OCI-LY7 (cell line): ENCODE measurements at regions not wholly inside any gene's neighbourhood (a gene's known extent, or its start where the extent isn't known, plus 50 kb on each side); places are given as distances from the start of the nearest gene placed in this dataset.

Experiments used
- BruUV-seq: library from RNA; stranded (reverse); fragments of 400-500 nt; replicated peaks from 2 replicates; lab custom pipeline; 2021; lab: Mats Ljungman, UMichigan
- CTCF ChIA-PET: fragments of 300-600 bp; sonication (Branson Sonifier 250); formaldehyde crosslinking; loops from one replicate; lab custom pipeline; 2022; ENCODE audit warnings: antibody characterized with exemption; ENCODE audit not compliant: unreplicated experiment; lab: Charles Lee
- POLR2A ChIA-PET: fragments of 300-600 bp; sonication (Branson Sonifier 250); formaldehyde crosslinking; loops from one replicate; lab custom pipeline; 2022; ENCODE audit warnings: antibody characterized with exemption; lab: Charles Lee
- DNase-seq: peaks from one replicate; pipeline ENCODE4 v3.0.0-alpha.2; 2015; ENCODE audit warnings: low spot score
- H2AFZ ChIP-seq: fragments of 200-600 bp; sonication (generic), shearing (Covaris generic); 2 replicates; pipeline ENCODE4 v1.6.1; 2014; ENCODE audit warnings: mild to moderate bottlenecking, antibody characterized with exemption, low read length, moderate library complexity
- H3K27ac ChIP-seq: fragments of 200-600 bp; sonication (generic); 2 replicates; pipeline ENCODE4 v1.5.1; 2014; ENCODE audit warnings: mixed run types, low read depth, mild to moderate bottlenecking, moderate library complexity, low read length, inconsistent platforms; ENCODE audit not compliant: poor library complexity, severe bottlenecking
- H3K36me3 ChIP-seq: fragments of 200-600 bp; sonication (generic); 2 replicates; pipeline ENCODE4 v1.6.1; 2014; ENCODE audit warnings: mild to moderate bottlenecking, antibody characterized with exemption, low read length, moderate library complexity, mixed read lengths; ENCODE audit not compliant: insufficient read depth
- H3K4me1 ChIP-seq: fragments of 200-600 bp; sonication (generic); 2 replicates; pipeline ENCODE4 v1.5.1; 2014; ENCODE audit warnings: mild to moderate bottlenecking, low read length; ENCODE audit not compliant: insufficient read depth, poor library complexity, severe bottlenecking
- H3K4me2 ChIP-seq: fragments of 200-600 bp; sonication (generic); 2 replicates; pipeline ENCODE4 v1.6.1; 2014; ENCODE audit warnings: mild to moderate bottlenecking, low read length
- H3K4me3 ChIP-seq: fragments of 200-600 bp; sonication (generic); 2 replicates; pipeline ENCODE4 v1.5.1; 2014; ENCODE audit warnings: mild to moderate bottlenecking, low read depth, low read length; ENCODE audit not compliant: poor library complexity, severe bottlenecking
- H3K79me2 ChIP-seq: fragments of 200-600 bp; sonication (generic); 2 replicates; pipeline ENCODE4 v1.6.1; 2016; ENCODE audit warnings: low read depth, mild to moderate bottlenecking, low read length, moderate library complexity, mixed read lengths; ENCODE audit not compliant: insufficient read depth
- H3K9me2 ChIP-seq: fragments of 200-600 bp; sonication (generic); 2 replicates; pipeline ENCODE4 v1.6.1; 2016; ENCODE audit warnings: mild to moderate bottlenecking, low read length, mixed read lengths; ENCODE audit not compliant: insufficient read depth
- H3K9me3 ChIP-seq: fragments of 200-600 bp; sonication (generic); 2 replicates; pipeline ENCODE4 v1.6.1; 2014; ENCODE audit warnings: mild to moderate bottlenecking, mixed run types, low read length, mixed read lengths
- H4K20me1 ChIP-seq: fragments of 200-600 bp; sonication (generic); 2 replicates; pipeline ENCODE4 v1.6.1; 2014; ENCODE audit warnings: mild to moderate bottlenecking, antibody characterized with exemption, low read length, moderate library complexity, mixed read lengths; ENCODE audit not compliant: insufficient read depth
- EZH2phosphoT487 ChIP-seq: fragments of 200-600 bp; sonication (generic); IDR thresholded peaks from 2 replicates; pipeline ENCODE4 v1.6.1; 2018; ENCODE audit warnings: low read depth, borderline replicate concordance, mild to moderate bottlenecking, mixed run types, antibody characterized with exemption, low read length, moderate library complexity, mixed read lengths
- intact Hi-C: fragments of 100-400 bp; cut with micrococcal nuclease; formaldehyde crosslinking; loops from one replicate; pipeline ENCODE4 v1.10.0; 2022; ENCODE audit not compliant: unreplicated experiment
- TF ChIP-seq, protein P1 (sequence below): fragments of 200-600 bp; sonication (generic); conservative IDR thresholded peaks from 2 replicates; pipeline ENCODE4 v1.5.1; 2014; ENCODE audit warnings: mild to moderate bottlenecking, antibody characterized with exemption, low read length, moderate library complexity, mixed read lengths

DNA sequence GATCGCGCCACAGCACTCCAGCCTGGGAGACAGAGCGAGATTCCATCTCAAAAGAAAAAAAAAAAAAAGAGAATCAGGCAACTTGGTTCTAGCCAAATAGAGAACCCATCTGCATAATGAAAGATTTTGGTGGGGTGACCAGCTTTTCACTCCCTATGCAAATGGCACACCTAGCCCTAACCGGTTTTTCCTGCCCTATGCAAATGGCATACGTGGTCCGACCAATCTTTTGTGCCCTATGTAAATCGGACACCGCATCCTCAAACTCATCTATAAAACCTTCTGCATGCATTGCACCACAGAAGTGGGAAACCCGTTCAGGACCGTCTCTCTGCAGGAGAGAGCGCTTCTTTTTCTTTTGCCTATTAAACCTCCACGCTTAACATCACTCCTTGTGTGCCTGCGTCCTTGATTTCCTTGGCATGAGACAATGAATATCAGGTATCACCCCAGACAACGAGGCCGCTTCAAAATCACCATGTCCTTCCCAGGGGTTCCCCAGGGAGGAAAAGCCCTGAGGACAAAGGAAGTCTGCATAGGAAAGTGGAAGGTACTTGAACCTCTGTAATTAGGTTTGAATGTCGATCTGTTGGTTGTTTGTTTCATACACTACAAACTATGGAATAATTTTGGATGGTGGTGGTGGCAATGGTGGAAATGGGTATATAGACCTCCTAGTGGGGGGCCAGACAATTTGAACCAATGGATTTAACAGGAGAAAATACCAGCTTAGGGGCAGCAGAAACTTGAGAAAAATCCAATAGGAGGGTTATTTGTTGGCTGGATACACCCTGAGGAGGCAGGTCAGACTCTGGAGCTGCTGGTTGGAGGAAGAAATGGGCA lies 396.2 kb downstream of the TYW1 start:
- ChIA-PET CTCF (no interaction called here), POLR2A (no interaction called here)
- DNase-seq: no peak
- intact Hi-C loops: no loop called here
- BruUV-seq: no TSS peak
- Histone ChIP-seq H3K27ac (no peak overlapping the region), H3K9me3 (no peaks in the 10 kb centered on the region), H3K4me3 (no peak overlapping the region), H3K36me3 (no peaks in the 10 kb centered on the region), H3K9me2 (no peaks in the 10 kb centered on the region), H4K20me1 (no peaks in the 10 kb centered on the region), H3K79me2 (no peaks in the 10 kb centered on the region), H3K4me1 (no peaks in the 10 kb centered on the region), H2AFZ (no peak overlapping the region), H3K4me2 (no peak overlapping the region)
- TF ChIP-seq, protein P1, sequence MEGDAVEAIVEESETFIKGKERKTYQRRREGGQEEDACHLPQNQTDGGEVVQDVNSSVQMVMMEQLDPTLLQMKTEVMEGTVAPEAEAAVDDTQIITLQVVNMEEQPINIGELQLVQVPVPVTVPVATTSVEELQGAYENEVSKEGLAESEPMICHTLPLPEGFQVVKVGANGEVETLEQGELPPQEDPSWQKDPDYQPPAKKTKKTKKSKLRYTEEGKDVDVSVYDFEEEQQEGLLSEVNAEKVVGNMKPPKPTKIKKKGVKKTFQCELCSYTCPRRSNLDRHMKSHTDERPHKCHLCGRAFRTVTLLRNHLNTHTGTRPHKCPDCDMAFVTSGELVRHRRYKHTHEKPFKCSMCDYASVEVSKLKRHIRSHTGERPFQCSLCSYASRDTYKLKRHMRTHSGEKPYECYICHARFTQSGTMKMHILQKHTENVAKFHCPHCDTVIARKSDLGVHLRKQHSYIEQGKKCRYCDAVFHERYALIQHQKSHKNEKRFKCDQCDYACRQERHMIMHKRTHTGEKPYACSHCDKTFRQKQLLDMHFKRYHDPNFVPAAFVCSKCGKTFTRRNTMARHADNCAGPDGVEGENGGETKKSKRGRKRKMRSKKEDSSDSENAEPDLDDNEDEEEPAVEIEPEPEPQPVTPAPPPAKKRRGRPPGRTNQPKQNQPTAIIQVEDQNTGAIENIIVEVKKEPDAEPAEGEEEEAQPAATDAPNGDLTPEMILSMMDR: no peak
- TF ChIP-seq EZH2phosphoT487: no peak

DNA sequence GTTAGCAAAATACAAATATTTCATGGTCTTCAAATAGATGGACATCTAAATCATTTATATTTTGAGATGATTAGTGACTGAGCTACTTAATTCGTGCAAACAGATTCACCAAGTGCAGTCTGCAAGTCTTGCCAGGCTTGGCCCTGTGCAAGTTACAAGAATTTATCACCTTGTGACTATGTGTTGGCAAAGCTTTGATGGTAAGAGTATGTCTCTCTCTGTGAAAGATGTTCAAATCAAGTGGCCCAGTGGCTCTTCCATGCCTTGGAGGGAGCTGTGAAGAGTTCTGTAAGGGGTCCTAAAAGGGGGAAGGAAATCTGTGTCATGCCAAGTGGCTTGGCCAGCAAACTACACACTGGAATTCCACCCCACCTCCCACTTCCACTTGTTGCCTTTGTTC lies 397.3 kb downstream of the TYW1 start:
- no peaks in the 10 kb centered on the region for H4K20me1 ChIP-seq
- BruUV-seq: no TSS peak
- H2AFZ ChIP-seq: no peak overlapping the region
- ChIA-PET CTCF (no interaction called here), POLR2A (interaction anchor here (0.5 kb wide), 1 partner anchor 110 kb away, joined by 4 read pairs; no protein-coding TSS in a partner anchor)
- TF ChIP-seq, protein P1: no peak
- no peak for TF ChIP-seq EZH2phosphoT487
- intact Hi-C loops: no loop called here
- H3K36me3 ChIP-seq: no peaks in the 10 kb centered on the region
- no peaks in the 10 kb centered on the region for H3K79me2 ChIP-seq
- H3K9me2 ChIP-seq: no peaks in the 10 kb centered on the region
- no peak overlapping the region for H3K4me2 ChIP-seq
- no peak overlapping the region for H3K4me3 ChIP-seq
- H3K9me3 ChIP-seq: no peaks in the 10 kb centered on the region
- no peaks in the 10 kb centered on the region for H3K4me1 ChIP-seq
- no peak for DNase-seq
- H3K27ac ChIP-seq: no peak overlapping the region

DNA sequence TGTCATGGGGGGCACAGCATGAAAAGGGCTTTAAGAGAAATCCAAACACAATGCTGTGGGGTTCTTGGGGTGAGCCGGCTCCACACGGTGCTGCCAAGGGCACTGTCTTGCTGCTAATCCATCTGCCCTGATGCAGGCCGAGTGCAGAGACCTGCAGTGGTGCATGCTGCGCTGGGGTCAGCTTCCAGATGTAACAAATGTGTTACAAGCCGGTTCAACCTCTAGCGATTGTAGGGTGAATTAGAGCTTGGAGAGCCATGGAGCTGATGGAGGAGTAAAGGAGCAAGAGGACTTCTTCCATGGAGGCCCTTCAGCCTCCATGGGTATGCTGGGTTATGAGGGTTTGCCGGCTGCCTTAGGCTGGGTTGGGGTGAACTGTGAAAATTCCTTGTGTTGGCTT lies 402.3 kb downstream of the TYW1 start:
- H3K9me2 ChIP-seq: no peaks in the 10 kb centered on the region
- no TSS peak for BruUV-seq
- H2AFZ ChIP-seq: no peak overlapping the region
- no peaks in the 10 kb centered on the region for H3K36me3 ChIP-seq
- H3K4me3 ChIP-seq: no peak overlapping the region
- intact Hi-C loops: no loop called here
- H3K79me2 ChIP-seq: no peaks in the 10 kb centered on the region
- H3K4me2 ChIP-seq: no peak overlapping the region
- H3K9me3 ChIP-seq: no peaks in the 10 kb centered on the region
- no peak for DNase-seq
- H3K4me1 ChIP-seq: no peaks in the 10 kb centered on the region
- H3K27ac ChIP-seq: no peak overlapping the region
- no peaks in the 10 kb centered on the region for H4K20me1 ChIP-seq
- TF ChIP-seq, protein P1: no peak
- CTCF ChIA-PET: no interaction called here
- POLR2A ChIA-PET: interaction anchor here (0.6 kb wide), 1 partner anchor 29 kb away, joined by 3 read pairs; no protein-coding TSS in a partner anchor
